ENCODE measurements at regions not wholly inside any gene's neighbourhood (a gene's known extent, or its start where the extent isn't known, plus 50 kb on each side); places are given as distances from the start of the nearest gene placed in this dataset.

- H3K27ac Mint-ChIP-seq = no peak overlapping the region
These were observed 52.4 kb upstream of the GNAI1 start for GRCh38 chr7:80082213-80082612.

DNA sequence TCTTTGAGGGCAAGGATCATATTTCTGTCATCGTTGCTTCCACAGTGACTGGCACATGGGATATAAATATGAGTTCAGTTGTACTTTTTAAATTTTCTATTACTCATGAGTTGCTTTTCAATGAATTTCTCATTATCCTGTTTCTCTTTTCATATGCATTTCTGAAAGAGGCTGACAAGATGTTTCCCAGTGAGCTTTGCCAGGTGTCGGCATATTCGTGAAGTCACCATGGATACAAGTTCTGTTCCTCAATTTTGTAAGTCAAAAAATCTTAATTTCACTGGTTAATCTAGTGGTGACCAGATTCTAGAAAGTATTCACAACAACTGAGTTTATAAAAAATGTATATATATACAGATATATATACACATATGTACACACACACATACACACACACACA is 55.7 kb upstream of the GNAI1 start:
- no peaks in the 10 kb centered on the region for H3K36me3 Mint-ChIP-seq (ENCODE audit: low read depth)
- H3K4me1 Mint-ChIP-seq = peaks cover 10% of the 10 kb centered on the region
- peak overlapping the region; percentile 75 for H3K4me3 Mint-ChIP-seq
- H3K27me3 Mint-ChIP-seq = no peaks in the 10 kb centered on the region
- no peaks in the 10 kb centered on the region for H3K9me3 Mint-ChIP-seq
- intact Hi-C loops (cut with micrococcal nuclease) = loop anchor here (1.0 to 5.0 kb wide), 3 partner anchors 56 to 154 kb away; no protein-coding TSS in a partner anchor
- DNase-seq = no peak
- H3K27ac Mint-ChIP-seq = no peak overlapping the region

More at GRCh38 chr7:80082213-80082612, 52.4 kb upstream of the GNAI1 start:
- no peak for DNase-seq
- peaks cover 10% of the 10 kb centered on the region for H3K4me1 Mint-ChIP-seq
- no peak overlapping the region for H3K4me3 Mint-ChIP-seq
- intact Hi-C loops (cut with micrococcal nuclease) = no loop called here
- no peaks in the 10 kb centered on the region for H3K27me3 Mint-ChIP-seq
- no peaks in the 10 kb centered on the region for H3K36me3 Mint-ChIP-seq (ENCODE audit: low read depth)
- no peaks in the 10 kb centered on the region for H3K9me3 Mint-ChIP-seq

- intact Hi-C loops (cut with micrococcal nuclease) = loop anchor here (1.0 to 5.0 kb wide), 3 partner anchors 57 to 155 kb away; no protein-coding TSS in a partner anchor
- H3K27me3 Mint-ChIP-seq = no peaks in the 10 kb centered on the region
- DNase-seq = peak; percentile 56
- no peaks in the 10 kb centered on the region for H3K36me3 Mint-ChIP-seq (ENCODE audit: low read depth)
- peaks cover 10% of the 10 kb centered on the region for H3K4me1 Mint-ChIP-seq
- peak overlapping the region; percentile 75 for H3K4me3 Mint-ChIP-seq
- H3K9me3 Mint-ChIP-seq = no peaks in the 10 kb centered on the region
- H3K27ac Mint-ChIP-seq = peak overlapping the region; percentile 55
These were observed 56.4 kb upstream of the GNAI1 start for GRCh38 chr7:80078159-80078731.

GRCh38 chr7:80070391-80070790 is 64.2 kb upstream of the GNAI1 start:
- Mint-ChIP-seq H3K4me3 (no peak overlapping the region), H3K27me3 (no peaks in the 10 kb centered on the region), H3K27ac (no peak overlapping the region), H3K9me3 (no peaks in the 10 kb centered on the region), H3K36me3 (ENCODE audit: low read depth) (no peaks in the 10 kb centered on the region), H3K4me1 (no peaks in the 10 kb centered on the region)
- no peak for DNase-seq
- intact Hi-C loops (cut with micrococcal nuclease) = no loop called here

- Mint-ChIP-seq H3K36me3 (ENCODE audit: low read depth) (no peaks in the 10 kb centered on the region), H3K4me1 (no peaks in the 10 kb centered on the region), H3K9me3 (no peaks in the 10 kb centered on the region), H3K27ac (no peak overlapping the region), H3K4me3 (no peak overlapping the region), H3K27me3 (no peaks in the 10 kb centered on the region)
- intact Hi-C loops (cut with micrococcal nuclease) = no loop called here
- DNase-seq = no peak
These were observed 68.0 kb upstream of the GNAI1 start for GRCh38 chr7:80066639-80067038.

GRCh38 chr7:80063834-80064233 is 70.8 kb upstream of the GNAI1 start:
- Mint-ChIP-seq H3K9me3 (no peaks in the 10 kb centered on the region), H3K4me1 (no peaks in the 10 kb centered on the region), H3K36me3 (ENCODE audit: low read depth) (no peaks in the 10 kb centered on the region), H3K27ac (no peak overlapping the region), H3K27me3 (no peaks in the 10 kb centered on the region), H3K4me3 (no peak overlapping the region)
- DNase-seq = no peak
- intact Hi-C loops (cut with micrococcal nuclease) = no loop called here

- no peak overlapping the region for H3K27ac Mint-ChIP-seq
- no peak for DNase-seq
- H3K36me3 Mint-ChIP-seq (ENCODE audit: low read depth) = no peaks in the 10 kb centered on the region
- intact Hi-C loops (cut with micrococcal nuclease) = loop anchor here (1.0 kb wide), 2 partner anchors 332 to 393 kb away; no protein-coding TSS in a partner anchor
- H3K27me3 Mint-ChIP-seq = no peaks in the 10 kb centered on the region
- H3K9me3 Mint-ChIP-seq = no peaks in the 10 kb centered on the region
- H3K4me3 Mint-ChIP-seq = no peak overlapping the region
- H3K4me1 Mint-ChIP-seq = no peaks in the 10 kb centered on the region
These were observed 74.3 kb upstream of the GNAI1 start for GRCh38 chr7:80060218-80060806.

GRCh38 chr7:80057488-80057887 is 77.1 kb upstream of the GNAI1 start:
- H3K4me1 Mint-ChIP-seq = no peaks in the 10 kb centered on the region
- H3K9me3 Mint-ChIP-seq = no peaks in the 10 kb centered on the region
- no peak overlapping the region for H3K4me3 Mint-ChIP-seq
- intact Hi-C loops (cut with micrococcal nuclease) = loop anchor here (10.0 kb wide), 1 partner anchor 597 kb away; no protein-coding TSS in a partner anchor
- H3K27me3 Mint-ChIP-seq = no peaks in the 10 kb centered on the region
- H3K27ac Mint-ChIP-seq = no peak overlapping the region
- H3K36me3 Mint-ChIP-seq (ENCODE audit: low read depth) = no peaks in the 10 kb centered on the region
- DNase-seq = no peak

DNA sequence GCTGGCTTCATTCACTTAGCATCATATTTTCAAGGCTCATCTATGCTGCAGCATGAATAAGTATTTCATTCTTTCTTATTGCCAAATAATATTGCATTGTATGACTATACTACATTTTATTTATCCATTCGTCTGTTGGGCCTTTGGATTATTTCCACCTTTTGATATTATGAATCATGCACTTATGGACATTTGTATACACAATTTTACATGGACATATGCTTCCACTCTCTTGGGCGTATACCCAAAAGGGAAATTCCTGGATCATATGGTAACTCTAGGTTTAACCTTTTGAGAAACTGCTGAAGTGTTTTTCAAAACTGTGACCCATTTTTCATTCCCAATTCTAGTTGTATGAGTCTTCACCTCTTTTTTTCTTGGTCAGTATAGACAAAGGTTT is 80.3 kb upstream of the GNAI1 start:
- no peak for DNase-seq
- no peak overlapping the region for H3K27ac Mint-ChIP-seq
- no peaks in the 10 kb centered on the region for H3K4me1 Mint-ChIP-seq
- intact Hi-C loops (cut with micrococcal nuclease) = loop anchor here (10.0 kb wide), 1 partner anchor 600 kb away; no protein-coding TSS in a partner anchor
- H3K4me3 Mint-ChIP-seq = no peak overlapping the region
- no peaks in the 10 kb centered on the region for H3K27me3 Mint-ChIP-seq
- no peaks in the 10 kb centered on the region for H3K9me3 Mint-ChIP-seq
- H3K36me3 Mint-ChIP-seq (ENCODE audit: low read depth) = no peaks in the 10 kb centered on the region

GRCh38 chr7:80053124-80053523 is 81.5 kb upstream of the GNAI1 start:
- DNase-seq = no peak
- no peaks in the 10 kb centered on the region for H3K27me3 Mint-ChIP-seq
- H3K4me1 Mint-ChIP-seq = no peaks in the 10 kb centered on the region
- no peak overlapping the region for H3K4me3 Mint-ChIP-seq
- intact Hi-C loops (cut with micrococcal nuclease) = loop anchor here (10.0 kb wide), 1 partner anchor 602 kb away; no protein-coding TSS in a partner anchor
- no peaks in the 10 kb centered on the region for H3K9me3 Mint-ChIP-seq
- no peaks in the 10 kb centered on the region for H3K36me3 Mint-ChIP-seq (ENCODE audit: low read depth)
- no peak overlapping the region for H3K27ac Mint-ChIP-seq

DNA sequence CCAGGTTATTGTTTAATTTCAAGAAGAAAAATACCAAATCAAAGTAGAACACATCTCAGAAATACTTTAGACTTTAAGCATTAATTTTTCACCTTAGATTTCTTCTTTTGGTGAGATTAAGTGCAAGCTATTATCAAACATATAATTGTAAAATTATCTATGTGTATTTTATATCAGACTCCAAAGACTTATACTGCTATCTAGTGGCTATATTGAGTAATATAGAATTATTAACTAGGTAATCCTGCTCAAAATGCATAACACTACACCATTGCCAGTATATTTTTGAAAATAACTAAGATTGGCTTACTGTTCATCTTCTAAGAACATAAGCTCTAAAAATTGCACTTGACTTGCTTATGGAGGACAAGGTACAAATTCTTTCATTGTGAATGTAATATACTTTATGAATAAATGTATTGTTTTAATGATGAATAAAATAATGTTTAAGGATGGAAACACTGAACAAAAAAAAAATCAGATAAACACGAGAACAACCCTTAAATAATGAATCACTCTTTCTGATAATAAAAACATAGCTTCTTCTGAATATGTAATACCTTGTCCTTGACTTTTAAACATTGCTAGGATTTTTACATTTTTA is 86.7 kb upstream of the GNAI1 start:
- no peaks in the 10 kb centered on the region for H3K9me3 Mint-ChIP-seq
- intact Hi-C loops (cut with micrococcal nuclease) = no loop called here
- H3K27me3 Mint-ChIP-seq = no peaks in the 10 kb centered on the region
- H3K27ac Mint-ChIP-seq = no peak overlapping the region
- H3K4me1 Mint-ChIP-seq = no peaks in the 10 kb centered on the region
- DNase-seq = no peak
- H3K4me3 Mint-ChIP-seq = no peak overlapping the region
- H3K36me3 Mint-ChIP-seq (ENCODE audit: low read depth) = no peaks in the 10 kb centered on the region

DNA sequence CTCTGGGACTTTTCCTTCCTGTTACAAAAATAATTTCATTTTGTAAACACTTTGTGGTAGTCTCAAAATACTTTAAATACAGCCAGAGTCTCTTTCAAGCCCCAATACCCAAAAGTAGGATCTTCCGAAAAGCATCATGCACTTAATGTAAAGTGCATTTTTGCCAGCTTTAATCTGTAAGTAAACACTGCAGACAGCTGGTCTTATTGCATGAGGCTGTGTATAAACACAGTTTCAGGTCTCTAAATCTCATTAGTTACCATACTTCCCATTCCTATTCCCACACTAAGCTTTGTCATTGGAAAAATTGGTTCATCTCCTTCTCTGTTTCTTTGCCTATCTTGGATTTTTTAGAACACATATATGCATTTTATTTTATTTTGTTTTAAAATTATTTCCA is 87.6 kb upstream of the GNAI1 start:
- Mint-ChIP-seq H3K9me3 (no peaks in the 10 kb centered on the region), H3K4me1 (no peaks in the 10 kb centered on the region), H3K36me3 (ENCODE audit: low read depth) (no peaks in the 10 kb centered on the region), H3K27ac (no peak overlapping the region), H3K27me3 (no peaks in the 10 kb centered on the region), H3K4me3 (no peak overlapping the region)
- intact Hi-C loops (cut with micrococcal nuclease) = no loop called here
- no peak for DNase-seq

GRCh38 chr7:80044796-80045195 is 89.8 kb upstream of the GNAI1 start:
- H3K36me3 Mint-ChIP-seq (ENCODE audit: low read depth) = no peaks in the 10 kb centered on the region
- H3K4me1 Mint-ChIP-seq = no peaks in the 10 kb centered on the region
- no peaks in the 10 kb centered on the region for H3K27me3 Mint-ChIP-seq
- H3K9me3 Mint-ChIP-seq = no peaks in the 10 kb centered on the region
- no peak for DNase-seq
- intact Hi-C loops (cut with micrococcal nuclease) = no loop called here
- no peak overlapping the region for H3K27ac Mint-ChIP-seq
- no peak overlapping the region for H3K4me3 Mint-ChIP-seq

- Mint-ChIP-seq H3K9me3 (no peaks in the 10 kb centered on the region), H3K27ac (no peak overlapping the region), H3K27me3 (no peaks in the 10 kb centered on the region), H3K4me3 (no peak overlapping the region), H3K36me3 (ENCODE audit: low read depth) (no peaks in the 10 kb centered on the region), H3K4me1 (no peaks in the 10 kb centered on the region)
- no peak for DNase-seq
- intact Hi-C loops (cut with micrococcal nuclease) = no loop called here
These were observed 93.9 kb upstream of the GNAI1 start for GRCh38 chr7:80040752-80041151.
